KMS-11 (cell line): ENCODE measurements at regions not wholly inside any gene's neighbourhood (a gene's known extent, or its start where the extent isn't known, plus 50 kb on each side); places are given as distances from the start of the nearest gene placed in this dataset.
"Not testable (repeated sequence)": the region's sequence is repeated elsewhere in the genome, so short reads cannot be mapped to it uniquely, and the experiment has no call there.

ENCODE experiments used
- H2AFZ ChIP-seq: fragments of 200-600 bp; sonication (generic); 2 replicates; pipeline ENCODE4 v1.6.1; 2016; ENCODE audit warnings: antibody characterized with exemption, mixed run types, low read depth
- H3K27ac ChIP-seq: fragments of 200-600 bp; sonication (generic); 2 replicates; pipeline ENCODE4 v1.6.1; 2016; ENCODE audit warnings: mild to moderate bottlenecking, mixed run types
- H3K27me3 ChIP-seq: fragments of 200-600 bp; sonication (generic); 2 replicates; pipeline ENCODE4 v1.6.1; 2017; ENCODE audit warnings: mild to moderate bottlenecking, low read depth, mixed run types, moderate library complexity; ENCODE audit not compliant: insufficient read depth
- H3K36me3 ChIP-seq: fragments of 200-600 bp; sonication (generic); 2 replicates; pipeline ENCODE4 v1.6.1; 2017; ENCODE audit warnings: mild to moderate bottlenecking, mixed run types; ENCODE audit not compliant: insufficient read depth
- H3K4me1 ChIP-seq: fragments of 200-600 bp; sonication (generic); 2 replicates; pipeline ENCODE4 v1.6.1; 2016; ENCODE audit warnings: mild to moderate bottlenecking, low read depth, mixed run types; ENCODE audit not compliant: poor library complexity, severe bottlenecking
- H3K4me2 ChIP-seq: fragments of 200-600 bp; sonication (generic); 2 replicates; pipeline ENCODE4 v1.7.0; 2016; ENCODE audit warnings: mild to moderate bottlenecking, mixed run types
- H3K4me3 ChIP-seq: fragments of 200-600 bp; sonication (generic); IDR thresholded peaks from 2 replicates; pipeline ENCODE4 v1.6.1; 2017; ENCODE audit warnings: low read depth, low read length, mixed read lengths; ENCODE audit not compliant: insufficient read depth
- H3K79me2 ChIP-seq: fragments of 200-600 bp; sonication (generic); 2 replicates; pipeline ENCODE4 v1.6.1; 2016; ENCODE audit warnings: low read depth, mixed run types; ENCODE audit not compliant: insufficient read depth
- H3K9ac ChIP-seq: fragments of 200-600 bp; sonication (generic); 2 replicates; pipeline ENCODE4 v1.6.1; 2016; ENCODE audit warnings: mild to moderate bottlenecking, mixed run types
- H4K20me1 ChIP-seq: fragments of 200-600 bp; sonication (generic); 2 replicates; pipeline ENCODE4 v1.6.1; 2016; ENCODE audit warnings: mild to moderate bottlenecking, mixed run types; ENCODE audit not compliant: insufficient read depth
- CTCF ChIP-seq: fragments of 200-600 bp; sonication (generic); conservative IDR thresholded peaks from 2 replicates; pipeline ENCODE4 v1.6.1; 2017; ENCODE audit warnings: low read depth, mild to moderate bottlenecking, antibody characterized with exemption, low read length, moderate library complexity, mixed read lengths

GRCh38 chr15:96166223-96167200, 164.0 kb upstream of the NR2F2 start:
- Histone ChIP-seq H3K4me1 (no peaks in the 10 kb centered on the region), H3K4me2 (no peak overlapping the region), H3K4me3 (no peak overlapping the region), H3K36me3 (no peaks in the 10 kb centered on the region), H3K27ac (no peak overlapping the region), H3K27me3 (no peaks in the 10 kb centered on the region), H3K79me2 (no peaks in the 10 kb centered on the region), H4K20me1 (no peaks in the 10 kb centered on the region), H2AFZ (no peak overlapping the region), H3K9ac (no peak overlapping the region)
- no peak for TF ChIP-seq CTCF

DNA sequence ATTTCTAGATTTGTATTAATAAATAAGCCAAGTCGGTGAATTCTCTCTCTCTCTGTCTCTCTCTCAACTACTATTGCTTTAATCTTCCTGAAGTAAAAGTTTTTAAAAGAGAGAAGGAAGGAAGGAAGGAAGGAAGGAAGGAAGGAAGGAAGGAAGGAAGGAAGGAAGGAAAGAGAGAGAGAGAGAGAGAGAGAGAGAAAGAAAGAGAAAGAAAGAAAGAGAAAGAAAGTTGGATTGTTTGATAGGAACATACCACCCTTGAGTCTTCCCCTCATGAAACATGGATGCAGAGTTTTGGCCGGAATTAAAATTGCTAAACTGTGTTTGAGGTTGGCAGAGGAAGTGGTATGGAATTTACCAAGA, 159.9 kb upstream of the NR2F2 start:
- H3K9ac ChIP-seq = not testable (repeated sequence)

DNA sequence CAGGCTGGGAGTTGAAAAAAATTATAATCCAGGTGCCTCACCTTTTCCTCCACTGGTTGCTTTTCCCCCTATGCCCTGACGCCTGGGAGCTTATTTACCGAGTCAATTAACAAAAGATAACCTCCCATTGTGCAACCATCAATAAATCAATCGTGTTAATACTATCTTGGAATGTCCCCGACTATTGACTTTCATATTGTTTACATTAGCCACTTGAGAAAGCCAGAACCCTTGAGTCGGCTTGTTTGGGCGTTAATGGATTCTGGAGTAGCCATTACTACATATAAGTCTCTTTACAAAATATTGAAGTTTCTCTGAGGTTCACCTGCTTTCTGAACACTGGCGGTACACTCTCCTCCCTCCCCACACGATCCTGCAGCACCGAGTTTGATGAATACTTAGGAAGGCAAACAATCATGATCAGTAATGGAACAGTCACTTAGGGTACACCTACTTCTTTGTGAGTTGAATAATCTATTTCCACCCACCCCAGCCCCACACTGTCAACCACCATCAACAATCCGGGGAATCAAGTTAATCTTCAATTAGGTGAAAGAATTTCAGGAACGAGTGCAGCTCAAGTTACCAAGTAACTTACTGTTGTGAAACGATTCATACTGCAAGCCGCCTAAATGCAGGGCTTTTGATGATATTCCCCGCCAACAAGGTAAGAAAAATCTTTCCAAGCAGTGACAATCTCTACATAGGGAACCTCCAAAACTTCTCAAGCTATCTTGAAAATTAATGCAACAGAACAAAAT, 159.3 kb upstream of the NR2F2 start:
- Histone ChIP-seq H3K27me3 (no peaks in the 10 kb centered on the region), H3K4me1 (no peaks in the 10 kb centered on the region), H2AFZ (no peak overlapping the region), H3K9ac (no peak overlapping the region), H3K79me2 (no peaks in the 10 kb centered on the region), H4K20me1 (no peaks in the 10 kb centered on the region), H3K36me3 (no peaks in the 10 kb centered on the region), H3K4me2 (no peak overlapping the region), H3K4me3 (no peak overlapping the region), H3K27ac (no peak overlapping the region)
- TF ChIP-seq CTCF = no peak

More for the DNA sequence above, 159.9 kb upstream of the NR2F2 start:
- not testable (repeated sequence) for H3K27me3 ChIP-seq, H3K27ac ChIP-seq, H3K4me1 ChIP-seq, H4K20me1 ChIP-seq, H3K36me3 ChIP-seq, H2AFZ ChIP-seq, H3K79me2 ChIP-seq, H3K4me2 ChIP-seq, H3K4me3 ChIP-seq

DNA sequence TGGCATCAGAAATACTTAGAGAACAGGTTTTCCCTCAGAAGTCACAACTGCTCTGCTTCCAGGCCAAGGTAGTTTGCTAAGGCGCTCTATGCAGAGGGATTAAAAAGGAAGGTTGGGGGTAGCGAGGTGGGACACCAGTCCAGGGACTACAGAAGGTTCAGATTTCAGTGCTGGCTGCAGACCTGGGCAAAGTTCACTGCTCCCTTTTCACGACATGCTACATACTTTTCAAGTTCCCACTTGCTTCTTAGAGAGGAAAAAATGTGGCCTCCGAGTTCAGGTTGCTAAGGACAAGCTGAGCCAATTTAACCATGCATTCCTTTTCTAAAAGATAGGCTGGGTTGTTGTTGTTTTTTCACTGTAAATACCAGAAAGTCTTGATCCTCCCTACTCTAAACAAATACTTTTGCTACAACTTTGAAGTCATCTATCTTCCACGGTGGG, 158.6 kb upstream of the NR2F2 start:
- no peak overlapping the region for H3K27ac ChIP-seq
- H3K36me3 ChIP-seq = no peaks in the 10 kb centered on the region
- no peaks in the 10 kb centered on the region for H3K4me1 ChIP-seq
- no peak overlapping the region for H3K4me2 ChIP-seq
- no peak overlapping the region for H2AFZ ChIP-seq
- H4K20me1 ChIP-seq = no peaks in the 10 kb centered on the region
- no peak overlapping the region for H3K9ac ChIP-seq
- no peaks in the 10 kb centered on the region for H3K79me2 ChIP-seq
- no peaks in the 10 kb centered on the region for H3K27me3 ChIP-seq
- no peak for TF ChIP-seq CTCF
- no peak overlapping the region for H3K4me3 ChIP-seq
